SK-N-SH (cell line): ENCODE measurements at regions not wholly inside any gene's neighbourhood (a gene's known extent, or its start where the extent isn't known, plus 50 kb on each side); places are given as distances from the start of the nearest gene placed in this dataset.

Source experiments
- CTCF ChIA-PET: fragments of 300-600, 350-600 bp; formaldehyde crosslinking; extraction: SDS; loops from one replicate; lab custom pipeline; 2021; lab: Yijun Ruan, JAX
- POLR2A ChIA-PET: fragments of 350-600 bp; sonication (Branson Sonifier 250); formaldehyde crosslinking; extraction: SDS; loops from one replicate; lab custom pipeline; 2020; ENCODE audit warnings: antibody characterized with exemption, inconsistent platforms; lab: Yijun Ruan, JAX
- DNase-seq: peaks from one replicate; pipeline ENCODE4 v3.0.0; 2012
- H2AFZ ChIP-seq: fragments of 200-600 bp; sonication (generic); 2 replicates; pipeline ENCODE4 v1.8.1; 2016; ENCODE audit warnings: antibody characterized with exemption, mild to moderate bottlenecking, low read depth
- H3F3A ChIP-seq: fragments of 200-600 bp; sonication (generic); replicated peaks from 2 replicates; pipeline ENCODE3; 2016; ENCODE audit warnings: antibody characterized with exemption, mild to moderate bottlenecking; ENCODE audit not compliant: insufficient read depth
- H3K27ac ChIP-seq, 2 experiments: fragments of 200-500 bp in 1 of 2; fragments of 200-600 bp in 1 of 2; sonication (Bioruptor generic) in 1 of 2; sonication (generic), shearing (Covaris generic) in 1 of 2; 2 replicates each; pipeline versions ENCODE4 v1.5.1 to v1.6.1; 2014 to 2016; ENCODE audit warnings: low read depth in 2 of 2, inconsistent platforms in 1 of 2, low read length in 1 of 2, mild to moderate bottlenecking in 1 of 2, mixed read lengths in 1 of 2
- H3K27me3 ChIP-seq: fragments of 200-600 bp; sonication (generic), shearing (Covaris generic); 2 replicates; pipeline ENCODE4 v1.6.1; 2016; ENCODE audit warnings: mixed run types; ENCODE audit not compliant: insufficient read depth
- H3K36me3 ChIP-seq, 2 experiments: fragments of 200-500 bp in 1 of 2; fragments of 200-600 bp in 1 of 2; sonication (Bioruptor generic) in 1 of 2; sonication (generic) in 1 of 2; replicated peaks in 1 of 2; 2 replicates each; pipeline versions ENCODE3 to v1.5.1; 2014 to 2016; ENCODE audit warnings: low read length in 1 of 2, mild to moderate bottlenecking in 1 of 2; ENCODE audit not compliant: insufficient read depth in 2 of 2, control insufficient read depth in 1 of 2
- H3K4me1 ChIP-seq, 2 experiments: fragments of 200-500 bp in 1 of 2; fragments of 200-600 bp in 1 of 2; sonication (Bioruptor generic) in 1 of 2; sonication (generic), shearing (Covaris generic) in 1 of 2; 2 replicates each; pipeline versions ENCODE4 v1.5.1 to v1.6.1; 2014 to 2016; ENCODE audit warnings: low read depth in 1 of 2, low read length in 1 of 2, mixed run types in 1 of 2; ENCODE audit not compliant: insufficient read depth in 2 of 2, control insufficient read depth in 1 of 2
- H3K4me2 ChIP-seq: fragments of 200-600 bp; sonication (generic), shearing (Covaris generic); 2 replicates; pipeline ENCODE4 v1.6.1; 2017; ENCODE audit warnings: mixed run types
- H3K4me3 ChIP-seq, 2 experiments: fragments of 200-500 bp in 1 of 2; fragments of 200-600 bp in 1 of 2; sonication (Bioruptor generic) in 1 of 2; sonication (generic), shearing (Covaris generic) in 1 of 2; 2 replicates each; pipeline versions ENCODE4 v1.5.1 to v1.8.1; 2014 to 2016; ENCODE audit warnings: low read depth in 2 of 2, inconsistent platforms in 1 of 2, low read length in 1 of 2, mild to moderate bottlenecking in 1 of 2, mixed read lengths in 1 of 2, moderate library complexity in 1 of 2
- H3K79me2 ChIP-seq: fragments of 200-600 bp; sonication (generic); 2 replicates; pipeline ENCODE4 v1.8.1; 2017; ENCODE audit warnings: mild to moderate bottlenecking; ENCODE audit not compliant: insufficient read depth
- H3K9ac ChIP-seq: fragments of 200-600 bp; sonication (generic); 2 replicates; pipeline ENCODE4 v1.6.1; 2017; ENCODE audit warnings: mixed run types
- H3K9me2 ChIP-seq: fragments of 200-600 bp; sonication (generic); 2 replicates; pipeline ENCODE4 v1.6.1; 2017; ENCODE audit warnings: mixed run types
- H3K9me3 ChIP-seq: fragments of 200-600 bp; sonication (generic); 2 replicates; pipeline ENCODE4 v1.6.1; 2017; ENCODE audit warnings: mixed run types, mild to moderate bottlenecking, moderate library complexity
- H4K20me1 ChIP-seq: fragments of 200-600 bp; sonication (generic); 2 replicates; pipeline ENCODE4 v1.6.1; 2017; ENCODE audit warnings: mild to moderate bottlenecking, mixed run types; ENCODE audit not compliant: insufficient read depth
- ELF1 ChIP-seq: IDR thresholded peaks from 2 replicates; pipeline ENCODE4 v1.4.0; 2012
- EP300 ChIP-seq, 2 experiments: IDR thresholded peaks; 2 replicates each; pipeline versions ENCODE4 v1.4.0 to v1.6.1; 2012; ENCODE audit warnings: borderline replicate concordance in 1 of 2, low read depth in 1 of 2, low read length in 1 of 2
- FOSL2 ChIP-seq: IDR thresholded peaks from 2 replicates; pipeline ENCODE4 v1.4.0; 2012; ENCODE audit warnings: low read depth, mild to moderate bottlenecking, moderate library complexity, borderline replicate concordance
- FOXJ3 ChIP-seq: sonication (generic); formaldehyde crosslinking; IDR thresholded peaks from 2 replicates; pipeline ENCODE4 v1.5.1; 2020; ENCODE audit warnings: mild to moderate bottlenecking, missing genetic modification reagents
- GABPA ChIP-seq: IDR thresholded peaks from 2 replicates; pipeline ENCODE4 v1.4.0; 2012; ENCODE audit warnings: low read depth, mild to moderate bottlenecking
- GATA2 ChIP-seq: sonication (generic); formaldehyde crosslinking; IDR thresholded peaks from 2 replicates; pipeline ENCODE4 v1.5.0; 2020; ENCODE audit warnings: mild to moderate bottlenecking, missing genetic modification reagents
- JUND ChIP-seq: IDR thresholded peaks from 2 replicates; pipeline ENCODE4 v1.4.0; 2012
- MEF2A ChIP-seq: IDR thresholded peaks from 2 replicates; pipeline ENCODE4 v1.4.0; 2012; ENCODE audit warnings: low read depth, borderline replicate concordance
- MXI1 ChIP-seq: IDR thresholded peaks from 2 replicates; pipeline ENCODE4 v1.6.1; 2012; ENCODE audit warnings: mild to moderate bottlenecking, low read depth, low read length, improper control_type of control experiment
- NRF1 ChIP-seq: IDR thresholded peaks from 2 replicates; pipeline ENCODE4 v1.6.1; 2012; ENCODE audit warnings: low read depth, mild to moderate bottlenecking, low read length
- POLR2AphosphoS5 ChIP-seq: IDR thresholded peaks from 2 replicates; pipeline ENCODE4 v1.6.1; 2012; ENCODE audit warnings: low read depth, low read length
- RCOR1 ChIP-seq: fragments of 150-350 bp; IDR thresholded peaks from 2 replicates; pipeline ENCODE4 v1.6.1; 2017; ENCODE audit warnings: antibody characterized with exemption, low read length
- RFX5 ChIP-seq: IDR thresholded peaks from 2 replicates; pipeline ENCODE4 v1.6.1; 2012; ENCODE audit warnings: mild to moderate bottlenecking, improper control_type of control experiment, low read length
- TAF1 ChIP-seq: IDR thresholded peaks from 2 replicates; pipeline ENCODE4 v1.6.1; 2012; ENCODE audit warnings: low read depth, mild to moderate bottlenecking, low read length, moderate library complexity, borderline replicate concordance
- TCF12 ChIP-seq: IDR thresholded peaks from 2 replicates; pipeline ENCODE4 v1.4.0; 2012
- WGBS: methylation state at CpG from one replicate; pipeline ENCODE4 v1.1.6; 2017; ENCODE audit warnings: low lambda C conversion rate; 5-methylcytosine and 5-hydroxymethylcytosine counted together
- TF ChIP-seq, protein P1 (sequence below): IDR thresholded peaks from 2 replicates; pipeline ENCODE4 v1.4.0; 2012; ENCODE audit warnings: low read depth, borderline replicate concordance
- TF ChIP-seq, protein P2 (sequence below): fragments of 150-350 bp; IDR thresholded peaks from 2 replicates; pipeline ENCODE4 v1.6.1; 2016; ENCODE audit warnings: mild to moderate bottlenecking, low read depth, low read length
- TF ChIP-seq, protein P3 (sequence below): IDR thresholded peaks from 2 replicates; pipeline ENCODE4 v1.6.1; 2012; ENCODE audit warnings: mild to moderate bottlenecking, low read depth, low read length, moderate library complexity

DNA sequence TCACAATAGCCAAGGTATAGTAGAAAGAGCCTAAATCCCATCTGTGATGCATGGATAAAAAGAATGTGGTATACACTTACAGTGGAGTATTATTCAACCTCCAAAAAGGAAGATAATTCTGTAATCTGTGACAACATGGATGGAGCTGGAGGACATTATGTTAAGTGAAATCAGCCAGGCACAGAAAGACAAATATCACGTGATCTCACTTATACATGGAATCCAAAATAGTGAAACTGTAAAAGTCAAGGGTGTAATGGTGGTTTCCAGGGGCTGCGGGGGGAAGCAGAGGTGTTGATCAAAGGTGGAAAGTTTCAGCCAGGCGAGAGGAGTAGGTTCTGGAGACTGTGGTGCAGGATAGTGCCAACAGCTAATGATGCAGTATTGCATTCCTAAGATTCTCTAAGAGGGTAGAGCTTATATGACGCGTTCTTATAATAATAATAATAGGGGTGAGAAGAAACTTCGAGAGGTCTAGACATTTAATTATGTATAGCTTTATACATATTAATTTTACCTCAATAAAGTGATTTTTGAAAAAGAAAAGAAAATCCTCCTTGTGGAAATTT is 246.1 kb downstream of the FOXA2 start:
- Histone ChIP-seq H3K27ac (no peak overlapping the region), H3K4me1 (no peaks in the 10 kb centered on the region), H2AFZ (no peak overlapping the region), H3K9me2 (no peaks in the 10 kb centered on the region), H3F3A (no peaks in the 10 kb centered on the region), H3K79me2 (no peaks in the 10 kb centered on the region), H3K4me3 (no peak overlapping the region), H3K36me3 (no peaks in the 10 kb centered on the region), H4K20me1 (no peaks in the 10 kb centered on the region), H3K9me3 (no peaks in the 10 kb centered on the region), H3K9ac (no peak overlapping the region), H3K27me3 (peaks cover 37% of the 10 kb centered on the region), H3K4me2 (no peak overlapping the region)
- 4% methylated on average over 6 of the region's 6 CpGs for WGBS
- DNase-seq = no peak
- ChIA-PET CTCF (interaction anchor here (0.7 to 3.7 kb wide), 18 partner anchors 9 to 1004 kb away, joined by 3 to 51 read pairs (median 4); no protein-coding TSS in a partner anchor), POLR2A (no interaction called here)
- no peak for TF ChIP-seq FOXJ3 (CRISPR knock-in tag)

DNA sequence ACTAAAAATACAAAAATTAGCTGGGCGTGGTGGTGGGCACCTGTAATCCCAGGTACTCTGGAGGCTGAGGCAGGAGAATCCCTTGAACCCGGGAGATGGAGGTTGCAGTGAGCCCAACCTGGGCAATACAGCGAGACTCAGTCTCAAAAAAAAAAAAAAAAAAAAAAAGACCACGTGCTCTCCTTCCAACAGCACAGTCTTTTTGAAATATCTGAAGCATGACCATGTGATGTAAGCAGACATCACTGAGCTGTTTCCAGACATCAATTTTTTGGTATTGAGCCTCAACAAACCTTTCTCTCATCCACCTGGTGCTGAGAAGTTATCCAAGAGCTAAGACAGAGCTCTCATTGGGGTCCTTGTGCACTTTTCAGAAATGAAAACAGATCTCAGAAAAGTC is 249.2 kb downstream of the FOXA2 start:
- Histone ChIP-seq H3K9me2 (no peaks in the 10 kb centered on the region), H4K20me1 (no peaks in the 10 kb centered on the region), H3K9ac (no peak overlapping the region), H3K9me3 (no peaks in the 10 kb centered on the region), H3F3A (no peaks in the 10 kb centered on the region), H3K36me3 (no peaks in the 10 kb centered on the region), H3K4me1 (no peaks in the 10 kb centered on the region), H3K27ac (no peak overlapping the region), H3K4me3 (no peak overlapping the region), H3K4me2 (no peak overlapping the region), H2AFZ (no peak overlapping the region), H3K27me3 (peaks cover 44% of the 10 kb centered on the region), H3K79me2 (no peaks in the 10 kb centered on the region)
- no peak for DNase-seq
- TF ChIP-seq ELF1 = no peak
- no peak for TF ChIP-seq JUND
- TF ChIP-seq NRF1 = no peak
- TF ChIP-seq MEF2A = no peak
- no peak for TF ChIP-seq EP300 (IDR thresholded peaks at IDR 0.05; ENCODE audit: borderline replicate concordance in 1 of 2, low read depth in 1 of 2, low read length in 1 of 2)
- TF ChIP-seq GATA2 (CRISPR knock-in tag) = no peak
- TF ChIP-seq MXI1 = no peak
- no peak for TF ChIP-seq RCOR1
- no peak for TF ChIP-seq FOSL2
- no peak for TF ChIP-seq TCF12
- TF ChIP-seq, protein P1, sequence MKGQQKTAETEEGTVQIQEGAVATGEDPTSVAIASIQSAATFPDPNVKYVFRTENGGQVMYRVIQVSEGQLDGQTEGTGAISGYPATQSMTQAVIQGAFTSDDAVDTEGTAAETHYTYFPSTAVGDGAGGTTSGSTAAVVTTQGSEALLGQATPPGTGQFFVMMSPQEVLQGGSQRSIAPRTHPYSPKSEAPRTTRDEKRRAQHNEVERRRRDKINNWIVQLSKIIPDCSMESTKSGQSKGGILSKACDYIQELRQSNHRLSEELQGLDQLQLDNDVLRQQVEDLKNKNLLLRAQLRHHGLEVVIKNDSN = no peak
- no peak for TF ChIP-seq POLR2AphosphoS5
- no peak for TF ChIP-seq TAF1
- no peak for TF ChIP-seq RFX5
- TF ChIP-seq, protein P2, sequence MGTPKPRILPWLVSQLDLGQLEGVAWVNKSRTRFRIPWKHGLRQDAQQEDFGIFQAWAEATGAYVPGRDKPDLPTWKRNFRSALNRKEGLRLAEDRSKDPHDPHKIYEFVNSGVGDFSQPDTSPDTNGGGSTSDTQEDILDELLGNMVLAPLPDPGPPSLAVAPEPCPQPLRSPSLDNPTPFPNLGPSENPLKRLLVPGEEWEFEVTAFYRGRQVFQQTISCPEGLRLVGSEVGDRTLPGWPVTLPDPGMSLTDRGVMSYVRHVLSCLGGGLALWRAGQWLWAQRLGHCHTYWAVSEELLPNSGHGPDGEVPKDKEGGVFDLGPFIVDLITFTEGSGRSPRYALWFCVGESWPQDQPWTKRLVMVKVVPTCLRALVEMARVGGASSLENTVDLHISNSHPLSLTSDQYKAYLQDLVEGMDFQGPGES = no peak
- TF ChIP-seq, protein P3, sequence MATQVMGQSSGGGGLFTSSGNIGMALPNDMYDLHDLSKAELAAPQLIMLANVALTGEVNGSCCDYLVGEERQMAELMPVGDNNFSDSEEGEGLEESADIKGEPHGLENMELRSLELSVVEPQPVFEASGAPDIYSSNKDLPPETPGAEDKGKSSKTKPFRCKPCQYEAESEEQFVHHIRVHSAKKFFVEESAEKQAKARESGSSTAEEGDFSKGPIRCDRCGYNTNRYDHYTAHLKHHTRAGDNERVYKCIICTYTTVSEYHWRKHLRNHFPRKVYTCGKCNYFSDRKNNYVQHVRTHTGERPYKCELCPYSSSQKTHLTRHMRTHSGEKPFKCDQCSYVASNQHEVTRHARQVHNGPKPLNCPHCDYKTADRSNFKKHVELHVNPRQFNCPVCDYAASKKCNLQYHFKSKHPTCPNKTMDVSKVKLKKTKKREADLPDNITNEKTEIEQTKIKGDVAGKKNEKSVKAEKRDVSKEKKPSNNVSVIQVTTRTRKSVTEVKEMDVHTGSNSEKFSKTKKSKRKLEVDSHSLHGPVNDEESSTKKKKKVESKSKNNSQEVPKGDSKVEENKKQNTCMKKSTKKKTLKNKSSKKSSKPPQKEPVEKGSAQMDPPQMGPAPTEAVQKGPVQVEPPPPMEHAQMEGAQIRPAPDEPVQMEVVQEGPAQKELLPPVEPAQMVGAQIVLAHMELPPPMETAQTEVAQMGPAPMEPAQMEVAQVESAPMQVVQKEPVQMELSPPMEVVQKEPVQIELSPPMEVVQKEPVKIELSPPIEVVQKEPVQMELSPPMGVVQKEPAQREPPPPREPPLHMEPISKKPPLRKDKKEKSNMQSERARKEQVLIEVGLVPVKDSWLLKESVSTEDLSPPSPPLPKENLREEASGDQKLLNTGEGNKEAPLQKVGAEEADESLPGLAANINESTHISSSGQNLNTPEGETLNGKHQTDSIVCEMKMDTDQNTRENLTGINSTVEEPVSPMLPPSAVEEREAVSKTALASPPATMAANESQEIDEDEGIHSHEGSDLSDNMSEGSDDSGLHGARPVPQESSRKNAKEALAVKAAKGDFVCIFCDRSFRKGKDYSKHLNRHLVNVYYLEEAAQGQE = no peak
- no peak for TF ChIP-seq GABPA
- 14% methylated on average over 4 of the region's 4 CpGs for WGBS
- CTCF ChIA-PET = interaction anchor here (1.1 kb wide), 2 partner anchors 346 to 357 kb away, joined by 3 to 4 read pairs; no protein-coding TSS in a partner anchor
- POLR2A ChIA-PET = no interaction called here
